ENCODE measurements at regions not wholly inside any gene's neighbourhood (a gene's known extent, or its start where the extent isn't known, plus 50 kb on each side); places are given as distances from the start of the nearest gene placed in this dataset.

GRCh38 chr4:82136161-82136801, 237.5 kb downstream of the HNRNPD start:
- TF ChIP-seq CTCF (optimal IDR thresholded peaks at IDR 0.05 in 1 of 3, IDR thresholded peaks at IDR 0.05 in 1 of 3, conservative IDR thresholded peaks at IDR 0.05 in 1 of 3; ENCODE audit: extremely low read depth in 1 of 3, insufficient read depth in 2 of 3, low read length in 3 of 3) (no peak), EZH2 (IDR thresholded peaks at IDR 0.05; ENCODE audit: low read length) (no peak)

Measured in keratinocyte (primary cell).